ENCODE measurements at regions not wholly inside any gene's neighbourhood (a gene's known extent, or its start where the extent isn't known, plus 50 kb on each side); places are given as distances from the start of the nearest gene placed in this dataset.

- TF ChIP-seq RAD21 (IDR thresholded peaks at IDR 0.05; ENCODE audit: low read depth) (no peak), USF1 (IDR thresholded peaks at IDR 0.05) (no peak), TAF1 (IDR thresholded peaks at IDR 0.05; ENCODE audit: low read depth) (no peak), CEBPB (IDR thresholded peaks at IDR 0.05) (no peak)
- TF ChIP-seq, protein P1, sequence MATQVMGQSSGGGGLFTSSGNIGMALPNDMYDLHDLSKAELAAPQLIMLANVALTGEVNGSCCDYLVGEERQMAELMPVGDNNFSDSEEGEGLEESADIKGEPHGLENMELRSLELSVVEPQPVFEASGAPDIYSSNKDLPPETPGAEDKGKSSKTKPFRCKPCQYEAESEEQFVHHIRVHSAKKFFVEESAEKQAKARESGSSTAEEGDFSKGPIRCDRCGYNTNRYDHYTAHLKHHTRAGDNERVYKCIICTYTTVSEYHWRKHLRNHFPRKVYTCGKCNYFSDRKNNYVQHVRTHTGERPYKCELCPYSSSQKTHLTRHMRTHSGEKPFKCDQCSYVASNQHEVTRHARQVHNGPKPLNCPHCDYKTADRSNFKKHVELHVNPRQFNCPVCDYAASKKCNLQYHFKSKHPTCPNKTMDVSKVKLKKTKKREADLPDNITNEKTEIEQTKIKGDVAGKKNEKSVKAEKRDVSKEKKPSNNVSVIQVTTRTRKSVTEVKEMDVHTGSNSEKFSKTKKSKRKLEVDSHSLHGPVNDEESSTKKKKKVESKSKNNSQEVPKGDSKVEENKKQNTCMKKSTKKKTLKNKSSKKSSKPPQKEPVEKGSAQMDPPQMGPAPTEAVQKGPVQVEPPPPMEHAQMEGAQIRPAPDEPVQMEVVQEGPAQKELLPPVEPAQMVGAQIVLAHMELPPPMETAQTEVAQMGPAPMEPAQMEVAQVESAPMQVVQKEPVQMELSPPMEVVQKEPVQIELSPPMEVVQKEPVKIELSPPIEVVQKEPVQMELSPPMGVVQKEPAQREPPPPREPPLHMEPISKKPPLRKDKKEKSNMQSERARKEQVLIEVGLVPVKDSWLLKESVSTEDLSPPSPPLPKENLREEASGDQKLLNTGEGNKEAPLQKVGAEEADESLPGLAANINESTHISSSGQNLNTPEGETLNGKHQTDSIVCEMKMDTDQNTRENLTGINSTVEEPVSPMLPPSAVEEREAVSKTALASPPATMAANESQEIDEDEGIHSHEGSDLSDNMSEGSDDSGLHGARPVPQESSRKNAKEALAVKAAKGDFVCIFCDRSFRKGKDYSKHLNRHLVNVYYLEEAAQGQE (IDR thresholded peaks at IDR 0.05; ENCODE audit: low read depth), result no peak
- TF ChIP-seq, protein P2, sequence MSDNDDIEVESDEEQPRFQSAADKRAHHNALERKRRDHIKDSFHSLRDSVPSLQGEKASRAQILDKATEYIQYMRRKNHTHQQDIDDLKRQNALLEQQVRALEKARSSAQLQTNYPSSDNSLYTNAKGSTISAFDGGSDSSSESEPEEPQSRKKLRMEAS (IDR thresholded peaks at IDR 0.05), result no peak
Measured at GRCh38 chr14:97281741-97282140, 484.6 kb downstream of the VRK1 start.
